ENCODE measurements at regions not wholly inside any gene's neighbourhood (a gene's known extent, or its start where the extent isn't known, plus 50 kb on each side); places are given as distances from the start of the nearest gene placed in this dataset.
"Not testable (repeated sequence)": the region's sequence is repeated elsewhere in the genome, so short reads cannot be mapped to it uniquely, and the experiment has no call there.

GRCh38 chr13:88817560-88817959 lies 1146.4 kb downstream of the SLITRK5 start:
- DNase-seq (ENCODE audit: low read depth, low spot score): no peak
- no peaks in the 10 kb centered on the region for H3K36me3 ChIP-seq (ENCODE audit: insufficient read depth, insufficient read length, low read length)
- H3K4me3 ChIP-seq (ENCODE audit: insufficient read length, low read depth): no peak overlapping the region
- no peak overlapping the region for H3K9ac ChIP-seq (ENCODE audit: insufficient read length, low read depth)
- no peaks in the 10 kb centered on the region for H3K4me1 ChIP-seq (ENCODE audit: insufficient read depth, insufficient read length)
- H3K9me3 ChIP-seq (ENCODE audit: insufficient read depth, low read length): no peaks in the 10 kb centered on the region
- no peaks in the 10 kb centered on the region for H3K27me3 ChIP-seq (ENCODE audit: insufficient read depth, insufficient read length)
- no peak for TF ChIP-seq YY1 (IDR thresholded peaks at IDR 0.05; ENCODE audit: insufficient read depth, insufficient read length)

GRCh38 chr13:88823114-88823513 lies 1151.9 kb downstream of the SLITRK5 start:
- no peaks in the 10 kb centered on the region for H3K36me3 ChIP-seq (ENCODE audit: insufficient read depth, insufficient read length, low read length)
- H3K9ac ChIP-seq (ENCODE audit: insufficient read length, low read depth): no peak overlapping the region
- DNase-seq (ENCODE audit: low read depth, low spot score): no peak
- H3K4me3 ChIP-seq (ENCODE audit: insufficient read length, low read depth): no peak overlapping the region
- TF ChIP-seq YY1 (IDR thresholded peaks at IDR 0.05; ENCODE audit: insufficient read depth, insufficient read length) (no peak), SUZ12 (IDR thresholded peaks at IDR 0.05; ENCODE audit: extremely low read depth, insufficient read depth, insufficient read length) (no peak), ZNF274 (IDR thresholded peaks at IDR 0.05; ENCODE audit: low read depth, low read length) (no peak)
- no peaks in the 10 kb centered on the region for H3K27me3 ChIP-seq (ENCODE audit: insufficient read depth, insufficient read length)
- H3K4me1 ChIP-seq (ENCODE audit: insufficient read depth, insufficient read length): no peaks in the 10 kb centered on the region
- no peaks in the 10 kb centered on the region for H3K9me3 ChIP-seq (ENCODE audit: insufficient read depth, low read length)

GRCh38 chr13:88824218-88824617 lies 1153.0 kb downstream of the SLITRK5 start:
- Histone ChIP-seq H3K36me3 (ENCODE audit: insufficient read depth, insufficient read length, low read length) (no peaks in the 10 kb centered on the region), H3K9ac (ENCODE audit: insufficient read length, low read depth) (no peak overlapping the region), H3K9me3 (ENCODE audit: insufficient read depth, low read length) (no peaks in the 10 kb centered on the region), H3K27me3 (ENCODE audit: insufficient read depth, insufficient read length) (no peaks in the 10 kb centered on the region), H3K4me3 (ENCODE audit: insufficient read length, low read depth) (no peak overlapping the region), H3K4me1 (ENCODE audit: insufficient read depth, insufficient read length) (no peaks in the 10 kb centered on the region)
- DNase-seq (ENCODE audit: low read depth, low spot score): no peak
- TF ChIP-seq SUZ12 (IDR thresholded peaks at IDR 0.05; ENCODE audit: extremely low read depth, insufficient read depth, insufficient read length) (no peak), ZNF274 (IDR thresholded peaks at IDR 0.05; ENCODE audit: low read depth, low read length) (no peak), YY1 (IDR thresholded peaks at IDR 0.05; ENCODE audit: insufficient read depth, insufficient read length) (no peak)

GRCh38 chr13:88840085-88840484 lies 1168.9 kb downstream of the SLITRK5 start:
- no peak overlapping the region for H3K9ac ChIP-seq (ENCODE audit: insufficient read length, low read depth)

GRCh38 chr13:88852293-88852692 lies 1181.1 kb downstream of the SLITRK5 start:
- H3K27me3 ChIP-seq (ENCODE audit: insufficient read depth, insufficient read length); H3K4me1 ChIP-seq (ENCODE audit: insufficient read depth, insufficient read length); H3K4me3 ChIP-seq (ENCODE audit: insufficient read length, low read depth); DNase-seq (ENCODE audit: low read depth, low spot score); H3K9ac ChIP-seq (ENCODE audit: insufficient read length, low read depth); H3K9me3 ChIP-seq (ENCODE audit: insufficient read depth, low read length); H3K36me3 ChIP-seq (ENCODE audit: insufficient read depth, insufficient read length, low read length): not testable (repeated sequence)

More at GRCh38 chr13:88840085-88840484, 1168.9 kb downstream of the SLITRK5 start:
- Histone ChIP-seq H3K9me3 (ENCODE audit: insufficient read depth, low read length) (no peaks in the 10 kb centered on the region), H3K4me3 (ENCODE audit: insufficient read length, low read depth) (no peak overlapping the region), H3K27me3 (ENCODE audit: insufficient read depth, insufficient read length) (no peaks in the 10 kb centered on the region), H3K4me1 (ENCODE audit: insufficient read depth, insufficient read length) (no peaks in the 10 kb centered on the region), H3K36me3 (ENCODE audit: insufficient read depth, insufficient read length, low read length) (no peaks in the 10 kb centered on the region)
- DNase-seq (ENCODE audit: low read depth, low spot score): no peak
- no peak for TF ChIP-seq ZNF274 (IDR thresholded peaks at IDR 0.05; ENCODE audit: low read depth, low read length)
- TF ChIP-seq SUZ12 (IDR thresholded peaks at IDR 0.05; ENCODE audit: extremely low read depth, insufficient read depth, insufficient read length): no peak
- no peak for TF ChIP-seq YY1 (IDR thresholded peaks at IDR 0.05; ENCODE audit: insufficient read depth, insufficient read length)

GRCh38 chr13:88857256-88857655 lies 1186.1 kb downstream of the SLITRK5 start:
- no peak for DNase-seq (ENCODE audit: low read depth, low spot score)
- Histone ChIP-seq H3K4me1 (ENCODE audit: insufficient read depth, insufficient read length) (no peaks in the 10 kb centered on the region), H3K9me3 (ENCODE audit: insufficient read depth, low read length) (peaks cover 4% of the 10 kb centered on the region; the same call in 1 of the 2 replicates), H3K9ac (ENCODE audit: insufficient read length, low read depth) (no peak overlapping the region), H3K27me3 (ENCODE audit: insufficient read depth, insufficient read length) (no peaks in the 10 kb centered on the region), H3K4me3 (ENCODE audit: insufficient read length, low read depth) (no peak overlapping the region), H3K36me3 (ENCODE audit: insufficient read depth, insufficient read length, low read length) (no peaks in the 10 kb centered on the region)
- TF ChIP-seq ZNF274 (IDR thresholded peaks at IDR 0.05; ENCODE audit: low read depth, low read length): no peak
- no peak for TF ChIP-seq YY1 (IDR thresholded peaks at IDR 0.05; ENCODE audit: insufficient read depth, insufficient read length)
- no peak for TF ChIP-seq SUZ12 (IDR thresholded peaks at IDR 0.05; ENCODE audit: extremely low read depth, insufficient read depth, insufficient read length)

- H3K9ac ChIP-seq (ENCODE audit: insufficient read length, low read depth): no peak overlapping the region
- no peak for TF ChIP-seq ZNF274 (IDR thresholded peaks at IDR 0.05; ENCODE audit: low read depth, low read length)
- no peak for DNase-seq (ENCODE audit: low read depth, low spot score)
These were observed 1191.0 kb downstream of the SLITRK5 start for GRCh38 chr13:88862095-88862620.

GRCh38 chr13:88863116-88863515 lies 1191.9 kb downstream of the SLITRK5 start:
- Histone ChIP-seq H3K9me3 (ENCODE audit: insufficient read depth, low read length) (no peaks in the 10 kb centered on the region), H3K27me3 (ENCODE audit: insufficient read depth, insufficient read length) (no peaks in the 10 kb centered on the region), H3K4me3 (ENCODE audit: insufficient read length, low read depth) (no peak overlapping the region), H3K4me1 (ENCODE audit: insufficient read depth, insufficient read length) (no peaks in the 10 kb centered on the region), H3K36me3 (ENCODE audit: insufficient read depth, insufficient read length, low read length) (no peaks in the 10 kb centered on the region), H3K9ac (ENCODE audit: insufficient read length, low read depth) (no peak overlapping the region)
- DNase-seq (ENCODE audit: low read depth, low spot score): no peak
- TF ChIP-seq ZNF274 (IDR thresholded peaks at IDR 0.05; ENCODE audit: low read depth, low read length): no peak
- TF ChIP-seq YY1 (IDR thresholded peaks at IDR 0.05; ENCODE audit: insufficient read depth, insufficient read length): no peak
- no peak for TF ChIP-seq SUZ12 (IDR thresholded peaks at IDR 0.05; ENCODE audit: extremely low read depth, insufficient read depth, insufficient read length)

More at GRCh38 chr13:88862095-88862620, 1191.0 kb downstream of the SLITRK5 start:
- Histone ChIP-seq H3K4me3 (ENCODE audit: insufficient read length, low read depth) (no peak overlapping the region), H3K4me1 (ENCODE audit: insufficient read depth, insufficient read length) (no peaks in the 10 kb centered on the region), H3K36me3 (ENCODE audit: insufficient read depth, insufficient read length, low read length) (no peaks in the 10 kb centered on the region), H3K27me3 (ENCODE audit: insufficient read depth, insufficient read length) (no peaks in the 10 kb centered on the region), H3K9me3 (ENCODE audit: insufficient read depth, low read length) (no peaks in the 10 kb centered on the region)
